ENCODE measurements at regions not wholly inside any gene's neighbourhood (a gene's known extent, or its start where the extent isn't known, plus 50 kb on each side); places are given as distances from the start of the nearest gene placed in this dataset.

DNA sequence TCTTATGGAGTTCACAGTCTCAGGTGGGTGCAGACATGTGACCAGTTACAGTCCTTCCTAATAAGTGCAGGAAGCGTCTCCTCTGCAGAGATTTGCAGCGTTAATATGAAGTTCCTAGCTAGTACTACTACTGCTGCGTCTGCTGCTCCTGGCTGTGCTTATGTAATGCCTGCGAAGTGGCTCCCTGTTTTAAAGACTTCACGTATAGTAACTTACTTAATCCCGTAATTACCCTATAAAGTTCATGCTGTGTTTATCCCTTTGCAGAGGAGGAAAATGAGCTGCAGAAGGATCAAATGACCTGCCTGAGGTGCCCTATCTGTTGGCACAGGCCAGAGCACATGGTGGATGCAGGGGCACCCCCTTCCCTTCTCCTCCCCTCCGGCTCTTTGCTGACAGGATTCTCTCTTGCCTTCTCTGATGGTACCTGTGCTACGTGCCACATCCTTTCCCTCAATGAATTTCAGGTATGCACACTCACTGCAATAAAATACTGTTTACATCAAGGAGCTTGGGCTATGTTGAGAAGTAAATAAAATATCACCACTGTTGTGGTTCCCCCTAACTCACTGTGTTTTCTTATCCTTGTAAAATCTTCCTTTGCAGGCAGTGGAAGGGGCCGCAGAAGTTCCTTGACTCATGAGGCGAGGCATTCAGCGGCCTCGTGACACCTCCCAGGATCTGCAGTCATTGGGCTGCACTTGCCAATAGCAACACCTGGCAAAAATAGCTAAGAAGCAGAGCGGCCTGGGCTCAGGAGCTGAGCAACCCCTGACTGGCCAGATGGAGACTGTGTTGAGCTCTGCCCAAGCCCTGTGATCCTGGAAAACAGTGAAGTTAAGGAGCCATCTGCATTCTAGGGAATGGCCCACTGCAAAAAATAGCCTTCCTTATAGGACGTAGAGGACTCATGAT, 188.9 kb upstream of the ATP10A start:
- H3K27ac Mint-ChIP-seq: no peak overlapping the region
- TF ChIP-seq, protein P1, sequence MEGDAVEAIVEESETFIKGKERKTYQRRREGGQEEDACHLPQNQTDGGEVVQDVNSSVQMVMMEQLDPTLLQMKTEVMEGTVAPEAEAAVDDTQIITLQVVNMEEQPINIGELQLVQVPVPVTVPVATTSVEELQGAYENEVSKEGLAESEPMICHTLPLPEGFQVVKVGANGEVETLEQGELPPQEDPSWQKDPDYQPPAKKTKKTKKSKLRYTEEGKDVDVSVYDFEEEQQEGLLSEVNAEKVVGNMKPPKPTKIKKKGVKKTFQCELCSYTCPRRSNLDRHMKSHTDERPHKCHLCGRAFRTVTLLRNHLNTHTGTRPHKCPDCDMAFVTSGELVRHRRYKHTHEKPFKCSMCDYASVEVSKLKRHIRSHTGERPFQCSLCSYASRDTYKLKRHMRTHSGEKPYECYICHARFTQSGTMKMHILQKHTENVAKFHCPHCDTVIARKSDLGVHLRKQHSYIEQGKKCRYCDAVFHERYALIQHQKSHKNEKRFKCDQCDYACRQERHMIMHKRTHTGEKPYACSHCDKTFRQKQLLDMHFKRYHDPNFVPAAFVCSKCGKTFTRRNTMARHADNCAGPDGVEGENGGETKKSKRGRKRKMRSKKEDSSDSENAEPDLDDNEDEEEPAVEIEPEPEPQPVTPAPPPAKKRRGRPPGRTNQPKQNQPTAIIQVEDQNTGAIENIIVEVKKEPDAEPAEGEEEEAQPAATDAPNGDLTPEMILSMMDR (IDR thresholded peaks at IDR 0.05): no peak
- DNase-seq (no peak), ATAC-seq (no peak)
- no peak overlapping the region for H3K4me3 Mint-ChIP-seq
- H3K36me3 Mint-ChIP-seq (ENCODE audit: low read depth): no peaks in the 10 kb centered on the region
- no peaks in the 10 kb centered on the region for H3K9me3 Mint-ChIP-seq
- POLR2A ChIA-PET: interaction anchor here (0.5 kb wide), 1 partner anchor 553 kb away, joined by 3 read pairs; no protein-coding TSS in a partner anchor
- CTCF ChIA-PET: no interaction called here
- intact Hi-C loops (cut with micrococcal nuclease): no loop called here
- no peaks in the 10 kb centered on the region for H3K4me1 Mint-ChIP-seq (ENCODE audit: low read depth)
- H3K27me3 Mint-ChIP-seq: peaks cover 4% of the 10 kb centered on the region

DNA sequence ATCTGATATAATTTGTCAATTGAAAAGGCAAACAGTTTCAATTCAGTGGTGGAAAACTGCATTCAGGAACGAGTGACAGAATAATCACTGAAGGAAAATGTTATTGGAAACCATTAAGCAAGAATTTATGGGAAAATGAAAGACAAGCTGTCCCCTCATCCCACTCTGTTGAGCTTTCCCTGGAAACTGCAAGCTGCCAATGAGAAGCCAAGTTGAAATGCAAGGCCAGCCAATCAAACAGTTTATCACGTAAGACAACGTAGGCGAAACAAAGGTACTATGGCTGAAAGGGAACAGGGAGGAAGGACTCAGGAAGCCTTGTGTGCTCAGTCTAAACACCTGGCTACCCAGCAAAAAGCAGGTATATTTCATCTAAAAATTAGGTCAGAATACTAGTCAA, 187.9 kb upstream of the ATP10A start:
- no peaks in the 10 kb centered on the region for H3K9me3 Mint-ChIP-seq
- POLR2A ChIA-PET: no interaction called here
- ATAC-seq (no peak), DNase-seq (no peak)
- CTCF ChIA-PET: no interaction called here
- intact Hi-C loops (cut with micrococcal nuclease): no loop called here
- H3K4me1 Mint-ChIP-seq (ENCODE audit: low read depth): no peaks in the 10 kb centered on the region
- peaks cover 4% of the 10 kb centered on the region for H3K27me3 Mint-ChIP-seq
- H3K27ac Mint-ChIP-seq: no peak overlapping the region
- TF ChIP-seq, protein P1 (IDR thresholded peaks at IDR 0.05): no peak
- H3K4me3 Mint-ChIP-seq: no peak overlapping the region
- H3K36me3 Mint-ChIP-seq (ENCODE audit: low read depth): no peaks in the 10 kb centered on the region

DNA sequence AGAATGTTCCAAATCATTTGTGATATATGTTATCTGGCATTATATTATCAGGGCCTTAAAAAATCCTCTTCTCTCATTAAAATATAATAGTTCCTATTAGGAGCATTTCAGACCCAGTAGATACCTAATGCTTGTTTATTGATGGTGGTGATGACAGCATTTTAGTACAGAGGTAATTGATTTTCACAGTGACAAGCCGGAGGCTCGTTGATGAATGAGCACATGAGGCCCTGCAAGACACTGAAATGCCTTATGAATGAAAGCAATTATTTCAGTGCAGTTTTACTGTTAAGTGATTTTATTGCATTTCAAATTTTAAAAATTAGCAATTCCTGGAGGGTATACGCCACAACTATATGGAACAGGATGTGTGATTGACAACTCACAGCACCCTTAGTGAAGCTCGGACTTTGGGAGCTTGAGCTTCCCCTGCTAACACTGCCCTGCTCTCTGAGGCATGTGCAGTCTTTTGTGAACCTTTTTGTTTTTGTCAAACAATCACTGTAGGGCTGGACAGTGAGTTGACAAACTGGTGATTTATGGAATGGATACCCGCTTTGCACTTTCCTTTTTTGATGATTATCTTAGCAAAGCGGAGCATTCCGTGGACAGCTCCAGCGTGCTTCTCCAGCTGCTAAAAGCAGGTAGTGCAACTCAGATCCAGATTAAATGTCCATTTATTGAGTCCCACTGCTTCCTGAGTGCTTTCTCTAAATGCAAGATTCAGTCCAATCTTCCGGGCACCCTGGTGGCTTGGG, 187.0 kb upstream of the ATP10A start:
- Mint-ChIP-seq H3K27ac (no peak overlapping the region), H3K27me3 (peaks cover 4% of the 10 kb centered on the region), H3K36me3 (ENCODE audit: low read depth) (no peaks in the 10 kb centered on the region), H3K4me3 (no peak overlapping the region), H3K4me1 (ENCODE audit: low read depth) (no peaks in the 10 kb centered on the region), H3K9me3 (no peaks in the 10 kb centered on the region)
- DNase-seq (no peak), ATAC-seq (no peak)
- TF ChIP-seq, protein P1 (IDR thresholded peaks at IDR 0.05): no peak
- ChIA-PET POLR2A (no interaction called here), CTCF (no interaction called here)
- intact Hi-C loops (cut with micrococcal nuclease): no loop called here

DNA sequence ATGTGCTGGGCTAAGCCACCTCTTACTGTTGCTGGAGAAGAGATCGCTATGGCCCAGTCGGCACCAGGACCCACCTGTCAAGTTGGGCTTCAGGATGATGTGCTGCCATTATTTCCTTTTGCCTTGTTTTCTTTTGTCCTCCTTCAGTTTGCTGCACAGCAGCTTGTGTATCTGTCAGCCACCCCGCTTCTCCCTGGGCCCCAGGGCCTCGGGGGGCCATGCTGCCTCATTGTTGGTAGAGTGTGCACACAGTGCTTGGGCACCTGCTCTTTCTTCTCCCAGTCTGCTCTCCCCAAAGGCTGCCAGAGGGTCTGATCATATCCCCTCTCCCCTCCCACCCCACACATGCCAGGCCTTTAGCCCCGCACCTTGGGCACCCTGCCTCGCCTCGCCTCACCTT, 185.5 kb upstream of the ATP10A start:
- intact Hi-C loops (cut with micrococcal nuclease): no loop called here
- Mint-ChIP-seq H3K4me1 (ENCODE audit: low read depth) (no peaks in the 10 kb centered on the region), H3K36me3 (ENCODE audit: low read depth) (no peaks in the 10 kb centered on the region), H3K4me3 (no peak overlapping the region), H3K27me3 (peaks cover 4% of the 10 kb centered on the region), H3K9me3 (no peaks in the 10 kb centered on the region), H3K27ac (no peak overlapping the region)
- no peak for ATAC-seq
- ChIA-PET CTCF (no interaction called here), POLR2A (no interaction called here)
- TF ChIP-seq, protein P1 (IDR thresholded peaks at IDR 0.05): no peak
- DNase-seq: no peak

DNA sequence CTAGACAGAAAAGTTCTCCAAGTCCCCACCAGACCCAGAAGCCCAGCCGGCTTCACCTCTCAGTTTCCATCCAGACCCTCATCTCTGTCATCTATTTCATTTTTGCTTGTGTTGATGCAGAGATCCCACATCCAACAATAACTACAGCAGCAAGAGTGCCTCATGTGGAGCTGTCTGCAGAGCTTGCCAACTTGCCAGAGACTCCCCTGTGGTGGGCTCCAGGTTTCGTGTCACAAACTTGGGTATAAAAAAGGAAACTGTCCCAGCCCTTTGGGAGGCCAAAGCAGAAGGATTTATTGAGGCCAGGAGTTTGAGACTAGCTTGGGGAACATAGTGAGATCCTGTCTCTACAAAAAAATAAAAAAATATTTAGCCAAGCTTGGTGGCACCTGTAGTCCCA, 182.4 kb upstream of the ATP10A start:
- TF ChIP-seq, protein P1 (IDR thresholded peaks at IDR 0.05): no peak
- CTCF ChIA-PET: interaction anchor here (0.7 kb wide), 1 partner anchor 17 kb away, joined by 3 read pairs; no protein-coding TSS in a partner anchor
- no peaks in the 10 kb centered on the region for H3K9me3 Mint-ChIP-seq
- no peaks in the 10 kb centered on the region for H3K4me1 Mint-ChIP-seq (ENCODE audit: low read depth)
- H3K4me3 Mint-ChIP-seq: no peak overlapping the region
- ATAC-seq (no peak), DNase-seq (no peak)
- H3K36me3 Mint-ChIP-seq (ENCODE audit: low read depth): no peaks in the 10 kb centered on the region
- no peak overlapping the region for H3K27ac Mint-ChIP-seq
- peaks cover 7% of the 10 kb centered on the region for H3K27me3 Mint-ChIP-seq
- POLR2A ChIA-PET: no interaction called here
- intact Hi-C loops (cut with micrococcal nuclease): no loop called here
